Osteocyte (in vitro differentiated cells): ENCODE measurements at regions not wholly inside any gene's neighbourhood (a gene's known extent, or its start where the extent isn't known, plus 50 kb on each side); places are given as distances from the start of the nearest gene placed in this dataset.

Experiments used
- DNase-seq: peaks from one replicate; pipeline ENCODE4 v3.0.0; 2021; ENCODE audit warnings: mixed read lengths; ENCODE audit not compliant: unreplicated experiment; ENCODE audit errors: extremely low spot score
- H3K27ac Mint-ChIP-seq: one replicate; pipeline ENCODE4 v1.8.0; 2021; ENCODE audit warnings: mild to moderate bottlenecking, mixed read lengths; ENCODE audit not compliant: unreplicated experiment
- H3K27me3 Mint-ChIP-seq: one replicate; pipeline ENCODE4 v1.8.0; 2021; ENCODE audit warnings: mixed read lengths; ENCODE audit not compliant: unreplicated experiment
- H3K36me3 Mint-ChIP-seq: one replicate; pipeline ENCODE4 v1.8.0; 2021; ENCODE audit warnings: mixed read lengths; ENCODE audit not compliant: unreplicated experiment
- H3K4me1 Mint-ChIP-seq: one replicate; pipeline ENCODE4 v1.8.0; 2021; ENCODE audit warnings: mixed read lengths; ENCODE audit not compliant: unreplicated experiment
- H3K4me3 Mint-ChIP-seq: one replicate; pipeline ENCODE4 v1.8.0; 2021; ENCODE audit warnings: mild to moderate bottlenecking, moderate library complexity, mixed read lengths; ENCODE audit not compliant: unreplicated experiment
- H3K9me3 Mint-ChIP-seq: one replicate; pipeline ENCODE4 v1.8.0; 2021; ENCODE audit warnings: mixed read lengths; ENCODE audit not compliant: unreplicated experiment
- TF ChIP-seq, protein P1 (sequence below): fragments of 200-600 bp; sonication (generic); IDR thresholded peaks from 2 replicates; pipeline ENCODE4 v1.5.0; 2021; ENCODE audit warnings: antibody characterized with exemption, mild to moderate bottlenecking, moderate library complexity

DNA sequence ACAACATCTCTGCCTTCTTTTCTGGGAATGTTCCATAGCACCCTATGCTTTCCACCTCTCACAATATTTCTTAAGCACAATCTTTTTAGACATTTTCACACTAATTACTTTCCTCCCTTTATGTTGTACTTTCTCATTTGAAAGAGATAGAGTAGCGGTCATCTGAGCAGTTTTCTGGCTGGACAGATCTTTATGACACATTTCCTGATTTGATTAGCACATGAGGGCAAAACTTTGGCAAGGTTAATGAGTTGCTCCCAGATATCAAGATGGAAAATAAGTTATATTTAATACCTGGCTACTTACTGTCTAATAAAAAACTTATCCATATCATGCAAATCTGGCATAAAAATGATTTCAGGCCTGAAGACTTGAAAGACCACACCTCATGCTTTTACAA, 723.9 kb downstream of the SOCS6 start:
- TF ChIP-seq, protein P1, sequence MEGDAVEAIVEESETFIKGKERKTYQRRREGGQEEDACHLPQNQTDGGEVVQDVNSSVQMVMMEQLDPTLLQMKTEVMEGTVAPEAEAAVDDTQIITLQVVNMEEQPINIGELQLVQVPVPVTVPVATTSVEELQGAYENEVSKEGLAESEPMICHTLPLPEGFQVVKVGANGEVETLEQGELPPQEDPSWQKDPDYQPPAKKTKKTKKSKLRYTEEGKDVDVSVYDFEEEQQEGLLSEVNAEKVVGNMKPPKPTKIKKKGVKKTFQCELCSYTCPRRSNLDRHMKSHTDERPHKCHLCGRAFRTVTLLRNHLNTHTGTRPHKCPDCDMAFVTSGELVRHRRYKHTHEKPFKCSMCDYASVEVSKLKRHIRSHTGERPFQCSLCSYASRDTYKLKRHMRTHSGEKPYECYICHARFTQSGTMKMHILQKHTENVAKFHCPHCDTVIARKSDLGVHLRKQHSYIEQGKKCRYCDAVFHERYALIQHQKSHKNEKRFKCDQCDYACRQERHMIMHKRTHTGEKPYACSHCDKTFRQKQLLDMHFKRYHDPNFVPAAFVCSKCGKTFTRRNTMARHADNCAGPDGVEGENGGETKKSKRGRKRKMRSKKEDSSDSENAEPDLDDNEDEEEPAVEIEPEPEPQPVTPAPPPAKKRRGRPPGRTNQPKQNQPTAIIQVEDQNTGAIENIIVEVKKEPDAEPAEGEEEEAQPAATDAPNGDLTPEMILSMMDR = no peak
- H3K4me1 Mint-ChIP-seq = no peaks in the 10 kb centered on the region
- no peak overlapping the region for H3K27ac Mint-ChIP-seq

GRCh38 chr18:71011389-71011788, 722.5 kb downstream of the SOCS6 start:
- Mint-ChIP-seq H3K36me3 (no peaks in the 10 kb centered on the region), H3K9me3 (peaks cover 12% of the 10 kb centered on the region), H3K4me3 (no peak overlapping the region), H3K27me3 (no peaks in the 10 kb centered on the region), H3K4me1 (no peaks in the 10 kb centered on the region), H3K27ac (no peak overlapping the region)
- DNase-seq = no peak
- TF ChIP-seq, protein P1 = no peak

More for the DNA sequence above, 723.9 kb downstream of the SOCS6 start:
- H3K36me3 Mint-ChIP-seq = no peaks in the 10 kb centered on the region
- H3K9me3 Mint-ChIP-seq = peaks cover 12% of the 10 kb centered on the region
- no peak for DNase-seq
- H3K4me3 Mint-ChIP-seq = no peak overlapping the region
- H3K27me3 Mint-ChIP-seq = no peaks in the 10 kb centered on the region

DNA sequence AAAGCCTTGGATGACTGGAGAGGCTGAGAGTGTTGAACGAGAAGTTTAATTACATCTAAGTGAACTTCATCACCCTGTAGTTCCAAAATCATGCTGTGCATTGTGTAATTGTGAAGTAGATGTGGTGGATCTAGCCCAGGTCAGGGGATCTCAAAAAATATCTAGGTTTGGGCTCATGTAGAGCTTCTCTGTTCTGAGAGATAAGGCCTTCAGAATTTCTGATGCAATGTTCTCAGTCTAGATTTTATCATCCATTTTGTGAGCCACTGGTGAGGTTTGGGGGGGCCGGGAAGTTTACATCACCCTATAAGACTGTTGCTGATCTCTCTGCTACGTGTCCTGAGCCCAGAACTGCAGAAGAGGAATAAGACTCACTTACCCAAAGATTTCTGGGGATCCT, 719.4 kb downstream of the SOCS6 start:
- Mint-ChIP-seq H3K27ac (no peak overlapping the region), H3K36me3 (no peaks in the 10 kb centered on the region), H3K9me3 (peaks cover 14% of the 10 kb centered on the region), H3K27me3 (no peaks in the 10 kb centered on the region), H3K4me3 (no peak overlapping the region), H3K4me1 (no peaks in the 10 kb centered on the region)
- DNase-seq = no peak
- TF ChIP-seq, protein P1 = no peak

DNA sequence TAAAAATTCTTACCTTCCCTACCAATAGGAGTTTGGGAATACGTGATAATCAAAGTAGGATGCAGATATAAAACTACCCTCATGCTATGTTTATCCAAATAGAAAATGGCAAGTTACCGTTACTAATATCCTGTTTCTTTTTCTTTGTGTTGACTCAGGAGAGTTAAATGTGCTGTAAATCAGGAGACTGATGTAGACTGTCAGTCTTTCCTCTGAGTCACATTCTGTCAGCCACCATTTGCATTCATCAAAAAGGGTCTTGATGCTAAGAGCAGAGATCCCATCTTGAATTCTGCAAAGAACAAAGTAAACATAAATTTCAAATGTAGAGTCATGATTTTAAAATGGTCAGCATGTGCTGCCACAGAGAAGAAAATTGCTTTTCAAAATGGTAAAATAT, 712.8 kb downstream of the SOCS6 start:
- TF ChIP-seq, protein P1 = no peak
- peaks cover 11% of the 10 kb centered on the region for H3K9me3 Mint-ChIP-seq
- no peaks in the 10 kb centered on the region for H3K36me3 Mint-ChIP-seq
- no peak overlapping the region for H3K27ac Mint-ChIP-seq
- H3K27me3 Mint-ChIP-seq = no peaks in the 10 kb centered on the region
- H3K4me3 Mint-ChIP-seq = no peak overlapping the region
- H3K4me1 Mint-ChIP-seq = no peaks in the 10 kb centered on the region
- DNase-seq = no peak

- no peak for DNase-seq
- no peaks in the 10 kb centered on the region for H3K4me1 Mint-ChIP-seq
- no peak overlapping the region for H3K27ac Mint-ChIP-seq
- peaks cover 7% of the 10 kb centered on the region for H3K9me3 Mint-ChIP-seq
- TF ChIP-seq, protein P1 = no peak
- no peak overlapping the region for H3K4me3 Mint-ChIP-seq
- H3K27me3 Mint-ChIP-seq = no peaks in the 10 kb centered on the region
- H3K36me3 Mint-ChIP-seq = no peaks in the 10 kb centered on the region
Measured at GRCh38 chr18:70998490-70998889, 709.6 kb downstream of the SOCS6 start.
